Stimulated activated CD4-positive, alpha-beta T cell treated with anti-CD3 and anti-CD28 coated beads, Interleukin-15, amount 100 ng/mL, for 24 hours (primary cell): ENCODE measurements at regions not wholly inside any gene's neighbourhood (a gene's known extent, or its start where the extent isn't known, plus 50 kb on each side); places are given as distances from the start of the nearest gene placed in this dataset.

Experiments used
- DNase-seq: peaks from one replicate; pipeline ENCODE4 v3.0.0-alpha.2; 2020

- DNase-seq, result no peak
These were observed 263.2 kb downstream of the SEC23A start for GRCh38 chr14:38839694-38840365.

DNA sequence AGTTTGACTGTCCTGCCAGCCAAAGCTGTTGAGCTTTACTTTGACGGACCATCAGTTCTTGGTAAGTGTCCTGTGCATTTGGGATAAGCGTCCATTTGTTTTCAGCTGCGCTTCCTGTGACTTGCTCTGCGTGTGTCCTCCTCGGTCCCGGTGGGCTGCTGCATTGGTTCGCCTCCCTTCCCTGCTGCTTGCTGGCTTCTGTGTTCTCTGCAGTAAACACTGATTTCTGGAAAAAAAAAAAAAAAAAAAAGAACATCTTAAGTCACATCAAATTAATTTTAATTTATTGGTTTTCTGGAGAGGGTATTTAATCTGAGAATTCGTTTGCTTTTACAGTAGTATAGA, 264.1 kb downstream of the SEC23A start:
- no peak for DNase-seq

DNA sequence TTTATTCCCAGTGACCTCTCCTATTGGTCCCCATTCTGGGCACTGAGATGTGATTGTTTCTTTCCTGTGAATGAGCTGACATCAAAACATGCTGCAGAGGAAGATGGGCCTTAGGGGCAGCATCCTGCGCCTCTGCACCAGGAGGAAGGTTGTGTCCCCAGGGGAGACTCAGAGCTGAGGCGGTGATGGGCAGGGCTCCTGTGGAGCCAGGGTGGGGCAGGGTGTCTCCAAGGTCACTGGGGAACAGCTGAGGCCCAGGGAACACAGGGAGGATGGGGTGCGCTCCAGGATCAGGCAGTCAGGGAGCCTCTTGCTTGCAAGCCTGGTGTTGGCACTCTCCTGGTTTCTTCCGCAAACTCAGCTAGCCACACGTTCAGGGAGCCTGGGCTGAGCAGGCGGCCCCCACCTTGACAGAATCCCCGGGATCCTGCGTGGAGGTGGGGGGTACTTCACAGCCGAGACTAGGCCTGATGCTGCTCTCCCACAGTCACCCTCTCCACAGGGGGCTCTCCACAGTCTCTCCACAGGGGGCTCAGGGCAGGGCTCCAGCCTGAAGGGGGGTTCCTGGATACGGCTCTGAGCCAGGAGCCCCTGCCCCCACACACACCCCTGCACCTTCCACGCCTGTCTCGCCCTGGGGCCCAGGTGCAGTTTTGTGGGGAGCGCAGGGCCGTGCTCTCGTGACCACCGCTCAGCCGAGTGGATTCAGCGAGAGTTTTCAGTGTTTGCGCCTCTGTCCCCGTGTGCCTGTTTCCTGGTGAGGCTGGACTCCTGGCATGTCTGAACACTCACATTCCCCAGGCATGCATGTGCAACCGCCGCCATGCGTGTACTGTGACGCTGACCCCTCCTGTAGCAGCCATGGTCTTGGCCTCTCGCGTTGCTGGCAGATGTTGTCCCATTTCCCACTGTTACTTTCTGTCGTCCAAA, 264.7 kb downstream of the SEC23A start:
- DNase-seq, result no peak

- no peak for DNase-seq
These were observed 265.5 kb downstream of the SEC23A start for GRCh38 chr14:38837343-38838048.

DNA sequence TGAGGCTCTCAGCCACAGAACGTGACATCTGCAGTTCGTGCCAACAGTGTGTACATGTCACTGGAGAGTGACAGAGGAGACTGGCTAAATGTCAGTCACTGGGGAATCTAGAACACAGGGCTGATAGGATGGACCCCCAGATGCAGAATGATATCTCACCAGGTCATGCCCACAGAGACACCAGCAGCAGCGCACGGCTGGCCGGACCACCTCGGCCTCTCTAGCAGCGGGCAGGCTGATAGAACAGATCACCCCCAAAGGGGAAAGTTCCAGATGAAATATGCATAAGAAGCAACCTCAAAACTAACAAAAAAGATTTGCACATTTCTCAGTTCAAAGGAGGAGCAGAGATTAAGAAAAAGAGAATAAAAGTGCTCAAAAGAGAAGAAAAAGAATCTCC, 266.5 kb downstream of the SEC23A start:
- no peak for DNase-seq

GRCh38 chr14:38835874-38836273, 267.2 kb downstream of the SEC23A start:
- no peak for DNase-seq

DNA sequence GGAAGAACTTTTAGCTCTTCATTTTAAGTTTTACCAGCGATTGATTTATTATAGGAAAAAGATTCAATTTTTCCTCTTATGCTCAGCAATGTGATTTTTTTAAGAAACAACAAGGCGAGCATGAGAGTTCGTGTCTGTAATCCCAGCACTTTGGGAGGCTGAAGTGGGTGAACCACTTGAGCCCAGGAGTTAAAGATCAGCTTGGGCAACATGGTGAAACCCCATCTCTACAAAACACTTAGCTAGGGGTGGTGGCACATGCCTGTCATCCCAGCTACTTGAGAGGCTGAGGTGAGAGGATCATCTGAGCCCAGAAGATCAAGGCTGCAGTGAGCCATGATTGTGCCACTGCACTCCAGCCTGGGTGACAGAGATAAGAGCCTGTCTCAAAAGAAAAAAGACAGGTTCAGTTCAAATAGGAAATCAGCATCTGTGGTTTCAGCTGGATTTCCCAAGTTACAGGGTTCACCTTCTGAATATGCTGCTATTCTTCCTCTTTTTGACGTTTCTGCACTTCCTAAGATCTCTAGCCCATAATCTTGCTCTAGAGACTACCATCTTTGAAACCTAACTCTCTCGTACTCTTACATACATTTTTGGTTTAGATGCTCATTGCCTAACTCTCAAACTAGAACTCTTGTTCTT, 274.7 kb downstream of the SEC23A start:
- no peak for DNase-seq

DNA sequence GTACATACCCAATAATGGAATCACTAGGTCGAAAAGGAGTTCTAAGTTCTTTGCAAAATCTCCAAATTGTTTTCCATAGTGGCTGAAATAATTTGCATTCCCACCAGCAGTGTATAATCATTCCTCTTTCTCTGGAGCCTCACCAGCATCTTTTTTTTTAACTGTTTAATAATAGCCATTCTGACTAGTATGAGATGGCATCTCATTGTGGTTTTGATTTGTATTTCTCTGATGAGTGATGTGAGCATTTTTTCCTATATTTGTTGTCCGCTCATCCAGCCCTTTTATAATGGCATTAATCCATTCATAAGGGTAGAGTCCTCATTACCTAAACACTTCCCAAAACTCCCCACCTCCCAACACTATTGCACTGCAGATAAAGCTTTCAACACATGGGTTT, 278.3 kb downstream of the SEC23A start:
- DNase-seq, result no peak

DNA sequence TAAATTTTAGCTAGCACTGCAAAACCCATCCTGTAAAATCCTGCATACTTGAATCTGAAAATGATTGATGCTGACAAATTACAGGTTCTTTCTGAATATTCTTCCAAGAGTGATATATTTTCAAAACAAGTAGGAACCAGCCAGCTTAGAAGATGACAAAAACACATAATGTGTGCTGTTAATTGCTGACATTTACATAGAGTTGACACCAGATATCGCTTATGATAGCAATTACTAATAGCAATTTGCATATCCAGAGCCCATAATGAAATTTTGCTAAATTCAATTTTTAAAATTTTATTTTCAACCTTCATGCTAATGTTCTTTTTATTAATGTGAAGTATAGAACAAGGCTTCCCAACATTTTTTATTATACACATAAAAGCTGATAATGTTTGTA, 284.5 kb downstream of the SEC23A start:
- no peak for DNase-seq

GRCh38 chr14:38808734-38809455, 294.1 kb downstream of the SEC23A start:
- DNase-seq, result peak; percentile 11

- no peak for DNase-seq
These were observed 303.4 kb downstream of the SEC23A start for GRCh38 chr14:38799671-38800070.

- no peak for DNase-seq
These were observed 308.4 kb downstream of the SEC23A start for GRCh38 chr14:38794677-38795076.

- DNase-seq, result no peak
These were observed 311.2 kb downstream of the SEC23A start for GRCh38 chr14:38791862-38792261.

DNA sequence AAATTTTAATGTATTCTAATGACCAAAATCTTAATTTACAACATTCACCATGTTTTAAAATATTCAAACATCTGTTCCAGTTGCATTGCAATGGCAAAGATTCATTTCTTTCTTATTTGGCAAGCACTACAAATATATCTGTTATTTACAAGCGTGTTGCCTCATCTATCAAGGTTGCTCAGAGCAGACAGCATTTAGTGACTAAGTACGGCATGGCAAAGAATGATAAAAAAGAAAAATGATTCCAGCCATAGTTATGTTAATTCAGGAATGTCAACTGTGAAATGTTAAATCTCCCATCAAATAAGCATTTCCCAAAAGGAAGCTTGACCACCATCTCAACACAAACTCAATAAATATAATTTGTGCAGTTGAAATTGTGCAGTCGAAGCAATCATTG, 312.1 kb downstream of the SEC23A start:
- DNase-seq, result no peak

DNA sequence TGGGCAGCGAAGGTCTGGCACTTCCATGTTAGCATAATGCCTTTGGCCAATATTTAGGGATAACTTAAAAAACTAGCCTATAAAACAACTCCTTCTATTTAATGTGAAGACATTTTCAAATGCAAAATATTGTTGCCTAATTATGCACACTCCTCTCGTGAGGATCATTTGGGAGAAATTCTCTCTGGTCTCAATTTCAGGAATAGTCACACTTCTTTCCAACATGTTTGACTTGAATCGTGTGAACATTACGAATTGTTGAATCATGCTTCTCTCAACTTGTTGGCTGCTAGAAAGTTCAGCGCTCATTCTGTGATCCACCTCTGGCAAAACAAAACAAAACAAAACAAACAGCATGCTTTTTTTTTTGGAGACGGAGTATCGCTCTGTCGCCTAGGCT, 313.2 kb downstream of the SEC23A start:
- DNase-seq, result no peak

GRCh38 chr14:38788060-38788459, 315.0 kb downstream of the SEC23A start:
- DNase-seq, result no peak

DNA sequence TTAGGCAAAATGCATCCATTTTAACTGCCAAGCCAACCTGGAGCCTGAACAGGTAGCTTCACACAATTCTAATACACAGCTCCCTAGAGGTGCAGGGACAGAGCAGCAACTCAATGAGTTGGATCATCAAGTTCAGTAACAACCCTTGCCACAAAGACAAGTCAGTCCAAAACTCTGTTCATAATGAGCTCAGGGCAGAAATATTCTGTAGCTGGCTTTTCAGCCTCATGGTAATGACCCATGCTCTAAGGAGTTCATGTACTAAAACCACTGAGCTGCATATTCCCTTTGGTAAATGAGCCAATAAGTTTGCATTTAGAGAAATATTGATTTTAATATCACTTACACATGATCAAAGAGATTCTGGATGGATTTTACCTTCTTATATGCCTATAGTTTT, 316.1 kb downstream of the SEC23A start:
- no peak for DNase-seq

DNA sequence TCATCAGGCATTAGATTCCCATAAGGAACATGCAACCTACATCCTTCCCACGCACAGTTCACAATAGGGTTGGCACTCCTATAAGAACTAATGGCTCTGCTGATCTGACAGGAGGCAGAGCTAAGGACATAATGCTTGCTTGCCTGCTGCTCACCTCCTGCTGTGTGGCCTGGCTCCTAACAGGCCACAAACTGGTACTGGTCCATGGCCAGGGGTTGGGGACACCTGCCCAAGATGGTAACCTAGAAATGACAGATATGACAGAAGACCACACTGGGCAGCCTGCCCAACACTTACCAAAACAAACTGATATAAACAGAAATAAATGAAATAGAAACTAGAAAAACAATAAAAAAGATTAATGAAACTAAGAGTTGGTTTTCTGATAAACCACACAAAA, 325.6 kb downstream of the SEC23A start:
- no peak for DNase-seq

DNA sequence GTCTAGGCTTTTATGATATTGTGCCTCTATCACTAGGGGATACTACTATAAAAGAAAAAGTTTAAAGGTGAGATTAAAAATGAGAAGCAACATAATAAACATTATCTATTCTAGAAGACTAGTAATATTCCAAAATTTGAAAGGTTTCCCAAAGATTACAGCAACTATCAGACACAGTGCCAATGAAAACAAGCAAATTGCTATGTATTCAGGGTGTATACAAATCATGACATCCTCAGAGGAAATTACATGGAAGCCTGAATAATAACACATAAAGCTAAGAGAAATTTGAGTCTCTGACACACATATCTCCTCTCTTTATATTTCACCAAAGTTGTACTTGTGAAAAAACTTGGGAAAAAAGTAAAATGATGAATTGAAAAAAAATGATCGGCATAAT, 327.0 kb downstream of the SEC23A start:
- no peak for DNase-seq

GRCh38 chr14:38774162-38774561, 328.9 kb downstream of the SEC23A start:
- DNase-seq, result no peak

DNA sequence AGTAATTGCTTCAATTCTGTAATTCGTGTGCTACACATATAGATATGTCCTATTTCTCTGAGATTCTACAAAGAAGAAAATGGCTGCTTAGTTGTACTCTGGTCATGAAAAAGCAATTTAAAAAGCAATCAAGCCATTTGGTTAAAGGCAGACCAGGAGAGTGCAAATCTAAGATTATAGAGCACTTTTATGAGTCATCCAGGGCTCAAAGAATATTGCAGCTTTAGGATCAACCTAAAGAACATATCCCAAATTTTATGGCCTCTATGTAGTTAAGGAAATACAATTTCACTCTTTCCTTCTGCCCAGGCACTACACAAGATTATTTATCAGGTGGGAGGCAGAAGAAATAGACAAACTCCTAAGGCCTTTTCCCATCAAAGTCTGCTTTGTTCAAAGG, 332.8 kb downstream of the SEC23A start:
- no peak for DNase-seq

- no peak for DNase-seq
These were observed 340.2 kb downstream of the SEC23A start for GRCh38 chr14:38762845-38763244.

DNA sequence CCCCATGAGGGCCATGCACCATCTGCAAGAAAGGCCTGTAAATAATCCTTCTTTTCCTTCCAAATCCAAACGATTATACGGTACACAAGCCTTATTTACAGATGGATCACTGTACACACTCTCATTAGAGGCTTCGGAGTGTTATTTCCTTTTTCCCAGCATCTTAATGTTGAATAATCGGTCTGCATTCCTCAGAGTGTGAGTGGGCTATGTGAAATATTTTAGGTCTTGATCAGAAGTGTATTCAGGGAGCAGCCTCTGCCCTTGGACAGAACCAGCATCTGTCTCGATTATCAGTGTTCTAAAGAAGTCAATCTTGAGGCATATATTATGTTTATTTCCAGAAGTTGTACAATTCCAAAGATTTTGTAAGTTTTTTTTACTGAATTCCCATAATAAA, 340.6 kb downstream of the SEC23A start:
- no peak for DNase-seq
